ENCODE measurements at regions not wholly inside any gene's neighbourhood (a gene's known extent, or its start where the extent isn't known, plus 50 kb on each side); places are given as distances from the start of the nearest gene placed in this dataset.
"Not testable (repeated sequence)": the region's sequence is repeated elsewhere in the genome, so short reads cannot be mapped to it uniquely, and the experiment has no call there.

DNA sequence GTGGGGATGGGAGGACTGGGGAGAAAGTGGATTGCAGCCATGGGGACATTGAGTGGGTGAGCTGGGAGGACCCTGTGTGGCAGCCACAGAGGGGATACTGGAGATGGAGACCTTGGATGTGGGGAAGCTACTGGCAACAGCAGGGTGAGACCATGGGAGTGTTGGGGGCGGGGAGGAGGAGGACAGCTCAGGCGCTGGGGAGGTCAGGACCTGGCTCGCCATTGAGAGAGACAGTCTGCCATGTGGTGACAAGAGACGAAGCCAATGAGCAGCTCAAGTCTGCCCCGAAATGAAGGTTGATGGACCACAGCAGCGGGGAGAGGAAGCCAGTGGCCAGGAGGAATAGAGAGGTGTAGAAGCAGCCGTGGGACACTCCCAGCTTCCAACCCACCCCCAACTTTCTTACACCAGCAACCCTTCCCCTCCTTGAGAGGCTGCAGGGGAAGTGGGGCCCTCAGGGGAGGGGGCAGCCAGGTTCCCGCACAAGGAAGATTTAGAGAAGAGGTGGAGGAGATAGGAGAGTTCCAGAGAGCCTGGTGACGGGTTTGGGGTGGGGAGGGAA, 118.1 kb downstream of the ASB7 start:
- no peak for DNase-seq (ENCODE audit: low spot score)

GRCh38 chr15:100721758-100722550, 119.6 kb downstream of the ASB7 start:
- DNase-seq (ENCODE audit: low spot score), result peak; percentile 99

DNA sequence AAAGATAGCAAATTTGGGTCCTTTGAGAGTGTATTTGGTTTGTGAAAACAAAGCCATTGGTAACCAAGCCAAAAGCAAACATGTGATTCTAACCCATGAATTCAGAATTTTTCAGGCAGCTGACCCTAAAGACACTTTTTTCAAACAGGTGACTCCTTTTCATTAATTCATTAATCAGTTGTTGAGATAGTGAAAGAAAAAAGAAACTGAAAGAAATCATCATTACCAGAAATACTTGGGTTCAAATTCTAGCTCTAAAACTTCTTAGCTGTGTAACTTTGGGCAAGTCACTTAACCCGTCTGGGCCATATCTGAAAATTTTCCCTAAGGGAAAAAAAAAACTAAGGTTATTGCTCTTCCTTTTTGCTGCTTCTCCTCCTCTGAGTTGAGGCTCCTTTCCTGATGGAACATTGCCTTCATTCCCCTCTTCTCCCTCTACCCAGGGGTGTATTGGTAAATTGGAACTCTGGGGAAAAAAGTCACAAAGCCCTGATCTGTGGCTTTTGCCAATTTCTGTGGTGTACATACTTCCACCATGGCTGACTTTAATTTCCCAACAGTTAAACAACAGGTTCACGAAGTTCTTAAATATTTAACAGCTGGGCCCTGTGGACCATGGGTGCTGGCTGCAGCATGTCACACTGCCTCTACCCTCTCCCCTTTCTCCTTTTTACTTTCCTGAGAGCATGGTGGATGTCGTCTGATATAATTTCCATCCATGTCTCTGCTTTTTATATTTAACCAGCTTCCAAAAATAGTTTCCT, 120.3 kb downstream of the ASB7 start:
- DNase-seq (ENCODE audit: low spot score), result no peak

DNA sequence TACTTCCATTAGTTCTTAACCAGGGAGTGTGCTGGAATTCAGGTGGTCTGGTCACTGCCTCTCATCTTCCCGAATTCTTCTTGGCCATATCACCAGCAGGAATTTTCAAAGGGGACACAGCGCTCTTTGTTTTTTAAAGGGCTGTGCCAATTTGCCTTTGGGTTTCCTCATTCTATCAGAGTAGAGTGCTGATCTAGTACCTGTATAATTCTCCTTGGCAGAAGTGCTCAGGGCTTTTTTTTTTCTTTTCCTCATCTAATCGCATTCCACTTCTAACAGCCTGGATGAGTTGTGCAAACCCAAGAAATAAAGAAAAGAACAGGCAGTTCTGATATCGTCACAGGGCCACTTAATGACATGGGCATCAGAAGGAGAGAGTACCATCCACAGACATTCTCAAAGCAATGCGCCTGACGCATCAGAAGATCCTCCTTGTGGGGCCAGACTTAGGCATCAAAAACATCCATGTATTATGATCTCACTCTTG, 121.0 kb downstream of the ASB7 start:
- DNase-seq (ENCODE audit: low spot score), result peak; percentile 40

DNA sequence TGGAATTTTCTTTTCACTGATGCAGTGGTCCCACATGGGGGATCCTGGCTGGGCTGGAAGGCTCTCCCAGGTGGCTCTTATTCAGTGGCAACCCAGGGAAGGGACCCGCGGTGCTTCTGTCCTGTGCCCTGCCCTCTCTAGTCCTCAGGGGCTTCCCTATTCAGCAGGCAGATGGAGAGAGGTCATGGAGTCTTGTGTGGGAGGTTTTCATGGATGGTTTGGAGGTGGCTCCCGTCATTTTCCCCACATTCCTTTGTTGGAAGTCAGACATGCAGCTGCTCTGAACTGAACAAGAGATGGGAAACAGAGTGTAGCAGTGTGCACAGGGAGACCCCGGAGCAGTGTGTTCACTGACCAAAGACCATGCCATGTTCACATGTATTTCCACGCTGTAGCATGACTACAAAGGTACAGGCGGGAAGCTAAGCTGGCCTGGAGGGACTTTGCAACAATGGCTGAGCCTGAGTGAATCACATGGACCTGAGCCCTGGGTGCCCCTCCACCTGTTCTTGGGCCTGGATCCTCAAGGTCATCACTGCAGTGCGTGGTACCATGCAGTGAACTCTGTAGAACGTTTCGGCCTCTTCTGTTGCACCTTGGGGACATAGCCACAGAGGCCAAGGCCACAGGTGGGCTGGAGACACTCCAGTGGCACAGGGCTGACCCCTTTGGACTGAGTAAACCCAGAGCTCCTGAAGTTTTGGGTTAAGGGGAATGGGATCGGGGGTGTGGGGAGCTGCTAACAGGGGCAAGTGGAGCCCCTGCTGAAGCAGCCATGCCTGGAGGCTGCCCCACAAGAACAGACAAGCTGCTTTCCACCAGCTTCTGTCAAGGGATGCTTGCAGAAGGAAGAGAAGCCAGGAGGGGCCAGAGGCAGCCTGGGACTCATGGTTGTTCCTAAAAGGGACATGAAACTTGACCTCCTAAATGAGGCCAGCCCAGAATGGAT, 123.0 kb downstream of the ASB7 start:
- no peak for DNase-seq (ENCODE audit: low spot score)

DNA sequence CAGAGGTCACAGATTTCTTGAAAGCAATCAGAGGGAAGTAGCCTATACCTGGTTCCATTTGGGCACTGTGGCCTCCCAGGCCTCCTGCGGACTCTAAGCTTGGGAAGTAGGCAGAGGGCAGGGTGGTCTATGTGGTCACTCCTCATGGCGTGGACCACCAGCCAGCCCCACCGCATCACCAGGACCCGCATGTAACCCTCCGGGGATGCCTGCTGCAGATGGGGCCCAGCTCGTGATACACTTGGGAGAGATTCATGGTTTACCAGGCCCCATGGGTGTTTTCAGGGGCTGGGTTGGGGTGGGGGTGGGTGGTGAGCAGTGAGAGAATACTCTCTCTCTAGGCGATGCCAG, 123.7 kb downstream of the ASB7 start:
- DNase-seq (ENCODE audit: low spot score), result no peak

DNA sequence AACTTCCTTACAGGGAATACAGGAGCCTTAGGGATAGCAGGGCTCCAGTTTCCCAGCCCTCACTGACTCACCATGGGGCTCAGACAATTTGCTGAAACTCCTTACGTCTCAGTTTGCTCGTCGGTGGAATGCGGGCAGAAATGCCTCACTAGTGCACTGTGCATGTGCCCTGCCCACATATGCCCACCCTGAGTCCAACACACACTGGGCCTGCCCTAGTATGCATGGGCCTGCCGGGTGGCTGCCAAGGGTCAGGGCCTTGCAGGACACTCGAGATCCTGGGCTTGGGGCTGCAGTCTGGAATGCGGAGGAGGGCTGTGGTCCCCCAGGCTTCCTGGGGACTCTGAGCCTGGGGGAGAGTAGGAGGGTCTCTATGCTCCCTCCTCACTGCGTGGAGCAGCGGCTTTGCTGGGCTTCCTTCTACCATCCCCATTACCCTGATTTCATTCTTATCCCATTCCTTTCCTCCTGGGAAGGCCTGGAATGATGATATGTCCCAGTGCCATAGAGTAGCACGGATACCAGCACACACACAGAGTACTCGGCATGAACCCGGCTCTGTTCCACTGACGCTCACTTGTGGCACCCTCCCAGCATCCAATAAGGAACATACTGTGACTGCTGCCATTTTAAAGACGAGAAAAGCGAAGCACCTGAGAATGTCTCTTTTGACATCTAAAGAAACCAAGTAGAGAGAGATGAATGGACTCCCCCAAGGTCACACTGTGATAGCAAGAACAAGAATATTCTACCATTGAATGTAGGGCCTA, 124.2 kb downstream of the ASB7 start:
- no peak for DNase-seq (ENCODE audit: low spot score)

DNA sequence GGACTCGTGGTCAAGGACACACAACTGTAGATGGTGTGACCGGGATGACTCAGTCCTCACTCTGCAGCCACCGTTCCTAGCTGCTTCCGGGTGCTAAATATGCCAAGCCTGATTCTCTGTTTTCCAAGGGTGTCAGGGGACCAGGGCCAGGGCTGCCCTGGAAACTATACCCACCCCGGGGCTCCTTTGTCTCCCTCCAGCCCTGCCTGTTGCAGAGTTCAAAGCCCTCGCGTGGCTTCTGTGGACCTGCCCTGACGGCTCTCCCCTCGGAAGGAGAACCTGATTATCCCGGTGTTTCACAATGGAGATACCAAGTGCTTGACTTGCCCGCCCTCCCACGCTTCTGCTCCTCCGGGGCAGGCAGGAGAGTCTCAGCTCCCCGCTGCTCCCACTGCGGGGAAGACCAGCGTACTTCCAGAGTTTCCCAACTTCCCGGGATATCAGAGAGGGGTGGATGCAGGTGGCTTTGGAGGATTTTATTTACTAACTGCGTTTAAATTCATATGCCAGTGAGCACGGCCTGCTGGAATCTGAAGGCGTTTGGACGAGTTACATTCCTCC, 125.0 kb downstream of the ASB7 start:
- peak; percentile 17 for DNase-seq (ENCODE audit: low spot score)

DNA sequence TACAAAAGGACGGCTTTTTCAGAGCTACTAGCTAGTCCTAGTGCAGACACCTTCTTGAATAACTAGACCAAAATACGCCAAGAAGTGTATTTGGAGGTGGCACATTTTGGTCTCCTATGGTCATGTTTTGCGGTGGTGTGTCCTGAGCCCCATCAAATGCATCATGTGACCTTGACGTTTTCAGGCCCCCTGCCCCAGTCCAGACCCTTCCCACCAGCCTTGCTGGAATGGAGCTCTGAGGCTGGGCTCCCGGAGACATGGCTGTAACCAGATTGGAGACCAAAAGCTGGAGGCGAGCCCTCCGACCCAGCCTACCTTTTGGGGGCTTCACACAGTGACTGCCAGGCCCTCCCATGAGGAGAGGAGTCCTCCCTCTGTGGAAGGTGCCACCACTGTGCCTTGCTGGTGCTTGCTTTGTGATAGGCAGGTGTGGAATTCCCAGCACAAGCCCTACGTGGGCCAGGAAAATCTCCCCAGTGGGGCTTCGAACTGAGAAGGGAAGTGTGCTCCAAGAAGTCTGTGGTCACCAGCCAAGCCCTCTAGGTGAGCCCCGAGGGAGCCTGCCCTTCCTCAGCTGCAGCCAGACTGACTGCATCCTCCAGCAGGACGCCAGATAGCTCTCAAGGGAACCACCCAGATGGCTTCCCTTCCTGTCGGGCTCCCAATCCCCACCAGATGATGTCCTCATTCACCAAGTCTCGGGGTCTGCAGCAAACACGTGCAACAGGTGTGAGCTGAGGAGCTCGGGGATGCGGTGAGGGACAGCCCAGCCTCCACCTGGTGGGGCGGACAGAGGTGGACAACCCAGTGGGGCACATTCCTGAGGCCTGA, 126.2 kb downstream of the ASB7 start:
- no peak for DNase-seq (ENCODE audit: low spot score)

GRCh38 chr15:100729461-100729860, 127.1 kb downstream of the ASB7 start:
- DNase-seq (ENCODE audit: low spot score), result no peak

- DNase-seq (ENCODE audit: low spot score), result no peak
Measured at GRCh38 chr15:100730129-100730528, 127.7 kb downstream of the ASB7 start.

DNA sequence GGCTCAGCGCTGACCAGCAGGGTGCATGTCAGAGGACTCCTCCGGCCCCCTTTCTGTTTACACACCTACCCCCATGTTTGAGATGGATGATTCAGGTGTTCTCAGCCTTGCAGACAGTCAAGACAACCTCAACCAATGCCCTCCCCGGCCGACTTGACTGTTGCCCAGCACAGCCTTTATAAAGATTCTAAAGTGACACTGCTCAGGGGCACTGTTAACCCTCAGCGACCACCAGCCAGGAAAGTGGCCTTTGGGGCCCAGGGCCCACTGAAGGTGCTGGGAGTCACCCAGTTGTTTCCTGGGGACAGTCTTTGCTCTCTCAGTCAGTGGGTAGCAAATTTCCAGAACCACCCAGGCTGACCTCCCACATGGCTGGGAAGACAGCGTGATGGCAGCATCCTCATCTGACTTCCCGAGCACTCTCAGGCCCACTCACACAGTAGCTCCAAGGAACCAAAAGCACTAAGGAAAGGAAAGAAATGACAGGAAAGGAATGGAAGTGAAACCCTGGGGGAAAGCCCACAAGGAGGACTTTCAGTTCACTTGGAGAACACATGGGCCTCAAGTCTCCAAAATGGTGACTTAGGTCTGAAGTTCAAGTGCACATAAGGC, 128.4 kb downstream of the ASB7 start:
- no peak for DNase-seq (ENCODE audit: low spot score)

- no peak for DNase-seq (ENCODE audit: low spot score)
Measured at GRCh38 chr15:100731267-100732152, 129.1 kb downstream of the ASB7 start.

- DNase-seq (ENCODE audit: low spot score), result no peak
Measured at GRCh38 chr15:100732211-100733055, 130.0 kb downstream of the ASB7 start.

- peak; percentile 44 for DNase-seq (ENCODE audit: low spot score)
Measured at GRCh38 chr15:100733101-100733842, 130.9 kb downstream of the ASB7 start.

DNA sequence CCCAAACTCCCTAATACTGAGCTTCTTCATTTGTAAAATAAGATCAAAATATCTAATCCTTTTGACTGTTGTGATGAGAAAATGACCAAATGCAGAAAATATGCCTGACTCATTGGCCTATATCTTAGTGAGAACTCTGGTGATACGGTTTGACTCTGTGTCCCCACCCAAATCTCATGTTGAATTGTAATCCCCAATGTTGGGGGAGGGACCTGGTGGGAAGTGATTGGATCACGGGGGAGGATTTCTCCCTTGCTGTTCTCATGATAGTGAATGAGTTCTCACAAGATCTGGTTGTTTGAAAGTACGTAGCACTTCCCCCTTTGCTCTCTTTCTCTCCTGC, 131.4 kb downstream of the ASB7 start:
- not testable (repeated sequence) for DNase-seq (ENCODE audit: low spot score)
